T-helper 9 cell (primary cell): ENCODE measurements at regions not wholly inside any gene's neighbourhood (a gene's known extent, or its start where the extent isn't known, plus 50 kb on each side); places are given as distances from the start of the nearest gene placed in this dataset.
"Not testable (repeated sequence)": the region's sequence is repeated elsewhere in the genome, so short reads cannot be mapped to it uniquely, and the experiment has no call there.

ENCODE experiments used
- DNase-seq: peaks from one replicate; pipeline ENCODE4 v3.0.0-alpha.2; 2020

- no peak for DNase-seq
Measured at GRCh38 chr13:22789916-22790315, 390.9 kb upstream of the SGCG start.

DNA sequence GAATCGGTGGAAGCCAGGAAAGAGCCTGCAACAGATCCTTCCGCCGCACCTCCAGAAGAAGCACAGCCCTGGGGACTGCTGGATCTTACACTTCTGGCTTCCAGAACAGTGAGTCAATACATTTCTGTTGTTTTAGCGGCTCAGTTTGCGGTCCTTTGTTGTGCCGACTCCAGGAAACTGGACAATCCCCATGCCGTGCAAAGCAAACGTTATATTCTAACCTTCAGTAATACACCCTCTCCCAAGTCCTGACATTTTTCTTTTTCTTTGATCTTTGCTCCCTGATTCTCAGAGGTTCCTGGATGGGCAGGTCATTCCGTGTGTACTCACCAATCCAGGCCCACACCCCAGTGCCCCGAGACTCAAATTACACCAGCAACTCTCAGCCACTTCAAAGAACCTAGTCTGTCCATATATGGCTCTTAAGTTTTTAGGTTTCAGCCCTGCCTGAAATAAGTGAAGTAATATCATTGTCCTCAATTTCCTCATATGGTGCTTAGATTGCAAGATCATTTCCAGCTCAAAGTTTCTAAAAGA is 387.1 kb upstream of the SGCG start:
- DNase-seq = no peak

GRCh38 chr13:22800526-22801401 is 380.0 kb upstream of the SGCG start:
- no peak for DNase-seq

DNA sequence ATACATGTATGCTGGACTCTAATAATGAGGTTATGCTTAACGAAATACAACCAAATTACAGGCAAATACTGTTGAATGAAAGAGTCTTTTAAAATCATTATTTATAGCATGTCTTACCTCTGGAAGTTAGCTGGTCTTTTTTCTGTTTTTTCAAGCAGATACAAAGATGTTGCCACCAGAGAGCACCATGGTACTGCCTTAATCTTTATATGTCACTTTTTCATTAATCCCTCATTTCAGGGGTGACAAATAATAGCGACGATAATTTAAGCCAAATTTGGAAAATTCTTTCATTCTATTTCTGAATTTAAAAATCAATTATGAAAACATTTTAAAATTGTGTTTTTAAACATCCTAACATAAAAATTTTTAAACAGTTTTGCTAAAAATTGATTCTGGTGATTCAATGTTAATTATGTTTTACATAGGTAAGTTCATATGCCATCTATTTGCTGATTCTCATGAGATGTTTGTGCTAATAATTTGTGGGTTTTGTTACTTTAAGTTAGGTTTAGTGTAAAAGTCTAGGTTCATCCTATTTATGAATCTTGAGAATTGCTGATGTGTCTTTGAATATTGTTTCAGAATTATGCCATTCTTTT is 379.3 kb upstream of the SGCG start:
- DNase-seq = no peak

GRCh38 chr13:22812793-22813192 is 368.0 kb upstream of the SGCG start:
- no peak for DNase-seq

- not testable (repeated sequence) for DNase-seq
Measured at GRCh38 chr13:22813531-22814377, 367.0 kb upstream of the SGCG start.

DNA sequence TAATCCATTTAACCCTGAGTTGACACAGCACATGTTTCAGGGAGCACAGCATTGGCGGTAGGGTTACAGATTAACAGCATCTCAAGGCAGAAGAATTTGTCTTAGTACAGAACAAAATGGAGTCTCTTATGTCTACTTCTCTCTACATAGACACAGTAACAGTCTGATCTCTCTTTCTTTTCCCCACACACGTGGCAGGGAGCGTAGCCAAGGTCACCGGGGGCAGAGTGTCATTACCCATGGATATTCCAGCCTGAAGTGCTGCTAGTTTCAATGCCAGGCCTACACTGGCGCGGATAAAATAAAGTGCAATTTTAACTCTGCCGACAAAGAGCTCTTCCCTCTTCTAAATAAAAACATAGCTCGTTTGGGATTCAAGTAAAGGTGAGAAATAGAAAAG is 366.3 kb upstream of the SGCG start:
- DNase-seq = not testable (repeated sequence)

- DNase-seq = no peak
Measured at GRCh38 chr13:22821589-22821988, 359.2 kb upstream of the SGCG start.

- DNase-seq = no peak
Measured at GRCh38 chr13:22825186-22825585, 355.6 kb upstream of the SGCG start.

- DNase-seq = no peak
Measured at GRCh38 chr13:22828081-22828480, 352.7 kb upstream of the SGCG start.

- DNase-seq = no peak
Measured at GRCh38 chr13:22836475-22836874, 344.3 kb upstream of the SGCG start.

- no peak for DNase-seq
Measured at GRCh38 chr13:22837980-22838647, 342.7 kb upstream of the SGCG start.

DNA sequence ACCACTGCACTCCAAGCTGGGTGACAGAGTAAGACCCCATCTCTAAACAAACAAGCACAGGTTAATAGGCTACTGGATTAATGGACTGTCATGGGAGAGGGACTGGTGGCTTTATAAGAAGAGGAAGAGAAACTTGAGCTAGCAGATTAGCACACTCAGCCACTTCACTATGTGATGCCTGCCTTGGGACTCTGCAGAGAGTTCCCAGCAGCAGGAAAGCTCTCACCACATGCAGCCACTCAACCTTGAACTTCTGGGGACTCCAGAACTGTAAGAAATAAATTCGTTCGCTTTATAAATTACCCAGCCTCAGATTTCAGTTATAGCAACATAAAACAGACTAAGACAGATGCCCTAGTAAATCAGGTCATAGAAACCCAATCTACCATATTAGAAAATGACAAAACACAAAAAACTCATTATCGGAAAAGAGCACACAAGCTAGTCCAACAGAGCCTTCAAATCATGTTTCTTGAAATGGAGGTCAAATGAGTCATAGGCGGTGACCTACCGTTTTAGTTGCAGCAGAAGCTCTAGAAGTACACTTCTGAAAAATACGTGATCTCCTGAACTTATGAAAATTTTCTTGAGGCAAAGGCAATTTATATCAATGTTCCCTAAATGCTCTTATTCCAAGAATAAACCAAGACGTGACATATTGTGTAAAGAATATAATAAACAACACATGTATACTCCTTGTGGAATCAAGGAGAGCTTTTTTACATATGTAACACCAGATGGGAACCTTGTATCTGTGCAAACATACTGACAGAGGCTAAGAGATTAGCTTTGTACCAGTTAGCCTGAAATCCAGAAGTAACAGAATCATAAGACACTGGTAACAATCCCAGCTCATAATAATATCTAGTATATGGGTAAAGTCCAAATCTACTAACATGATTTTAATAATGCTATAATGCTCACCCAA is 340.9 kb upstream of the SGCG start:
- DNase-seq = no peak

GRCh38 chr13:22846551-22846950 is 334.2 kb upstream of the SGCG start:
- no peak for DNase-seq

DNA sequence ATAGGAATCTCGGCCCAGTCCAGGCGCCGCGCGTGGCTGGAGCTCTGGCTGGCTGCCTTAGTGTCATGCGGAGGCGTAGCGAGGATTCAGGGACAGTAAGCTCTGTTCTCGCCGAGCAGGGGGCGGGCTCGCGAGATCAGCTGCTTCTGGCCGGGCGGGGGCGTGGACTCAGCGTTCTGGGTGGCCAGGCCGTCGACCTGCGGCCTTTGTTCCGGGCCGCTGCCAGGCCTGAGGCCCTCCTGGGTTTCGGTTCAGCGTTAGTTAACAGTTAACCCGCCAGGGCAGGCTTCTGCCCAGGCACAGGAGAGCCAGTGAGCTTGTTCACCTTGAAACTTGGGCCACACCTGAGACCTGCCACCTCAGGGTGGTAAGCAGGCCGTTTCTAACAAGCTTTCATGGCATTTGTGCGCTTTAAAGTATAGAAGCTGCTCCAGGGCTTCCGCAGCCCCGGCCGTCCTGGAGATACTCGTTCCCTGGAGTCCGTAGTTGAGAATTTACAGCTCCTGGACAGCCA is 332.2 kb upstream of the SGCG start:
- DNase-seq = no peak

DNA sequence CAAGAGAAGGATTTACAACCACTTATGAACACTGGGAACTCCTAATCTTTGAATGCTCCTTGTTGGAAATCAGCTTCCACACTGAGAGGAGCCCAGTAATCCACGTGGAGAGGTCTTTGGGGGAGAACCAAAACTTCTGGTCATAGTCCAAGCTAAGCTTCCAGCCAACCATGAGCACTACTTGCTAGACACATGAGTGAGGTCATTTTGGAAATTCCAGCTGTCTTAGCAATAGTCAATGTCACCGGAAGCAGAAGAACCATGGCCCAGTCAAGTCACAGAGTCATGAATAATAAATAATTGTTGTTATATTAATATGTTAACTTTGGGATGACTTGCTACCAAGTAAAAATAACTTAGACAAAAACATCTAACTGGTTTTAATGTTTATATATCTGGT is 324.9 kb upstream of the SGCG start:
- no peak for DNase-seq

- not testable (repeated sequence) for DNase-seq
Measured at GRCh38 chr13:22858980-22859379, 321.8 kb upstream of the SGCG start.

DNA sequence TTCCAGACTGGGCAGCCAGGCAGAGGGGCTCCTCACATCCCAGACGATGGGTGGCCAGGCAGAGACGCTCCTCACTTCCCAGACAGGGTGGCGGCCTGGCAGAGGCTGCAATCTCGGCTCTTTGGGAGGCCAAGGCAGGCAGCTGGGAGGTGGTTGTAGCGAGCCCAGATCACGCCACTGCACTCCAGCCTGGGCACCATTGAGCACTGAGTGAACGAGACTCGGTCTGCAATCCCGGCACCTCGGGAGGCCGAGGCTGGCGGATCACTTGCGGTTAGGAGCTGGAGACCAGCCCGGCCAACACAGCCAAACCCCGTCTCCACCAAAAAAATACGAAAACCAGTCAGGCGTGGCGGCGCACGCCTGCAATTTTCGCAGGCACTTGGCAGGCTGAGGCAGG is 321.4 kb upstream of the SGCG start:
- not testable (repeated sequence) for DNase-seq

DNA sequence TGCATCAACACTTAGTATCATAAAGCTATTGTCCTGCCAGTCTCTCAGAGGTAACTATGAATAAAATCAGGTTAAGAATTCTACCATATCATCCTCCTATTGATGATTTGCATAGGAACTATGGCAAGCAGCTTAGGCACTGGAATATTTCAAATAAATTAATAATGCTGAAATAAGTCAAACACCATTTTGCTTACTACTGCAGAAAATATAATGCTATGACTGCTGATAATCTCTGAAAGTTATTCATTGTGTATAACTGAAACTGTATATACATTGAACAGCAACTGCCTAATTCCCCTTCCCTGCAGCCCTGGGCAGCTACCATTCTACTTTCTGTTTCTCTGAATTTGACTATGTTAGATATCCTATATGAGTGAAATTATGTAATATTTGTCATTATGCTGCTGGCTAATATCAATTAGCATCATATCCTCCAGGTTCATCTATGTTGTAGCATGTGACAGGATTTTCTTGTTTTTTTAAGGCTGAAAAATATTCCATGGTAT is 318.8 kb upstream of the SGCG start:
- DNase-seq = no peak

DNA sequence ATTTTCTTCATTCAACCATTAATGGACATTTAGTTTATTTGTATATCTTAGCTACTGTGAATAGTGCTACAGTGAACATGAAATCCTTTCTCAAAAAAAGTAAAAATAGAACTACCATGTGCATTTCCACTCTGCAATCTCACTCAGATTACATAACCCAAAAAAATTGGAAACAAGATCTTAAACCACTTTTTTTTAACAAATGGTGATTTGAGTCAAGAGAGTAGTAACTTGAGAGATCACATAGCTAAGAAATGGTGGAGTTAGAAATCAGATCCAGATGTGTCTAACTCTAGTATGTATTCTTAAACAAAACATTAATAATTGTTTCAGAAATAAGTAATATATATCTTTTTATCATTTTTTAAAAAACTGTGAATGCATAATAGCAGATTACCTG is 318.3 kb upstream of the SGCG start:
- DNase-seq = no peak

DNA sequence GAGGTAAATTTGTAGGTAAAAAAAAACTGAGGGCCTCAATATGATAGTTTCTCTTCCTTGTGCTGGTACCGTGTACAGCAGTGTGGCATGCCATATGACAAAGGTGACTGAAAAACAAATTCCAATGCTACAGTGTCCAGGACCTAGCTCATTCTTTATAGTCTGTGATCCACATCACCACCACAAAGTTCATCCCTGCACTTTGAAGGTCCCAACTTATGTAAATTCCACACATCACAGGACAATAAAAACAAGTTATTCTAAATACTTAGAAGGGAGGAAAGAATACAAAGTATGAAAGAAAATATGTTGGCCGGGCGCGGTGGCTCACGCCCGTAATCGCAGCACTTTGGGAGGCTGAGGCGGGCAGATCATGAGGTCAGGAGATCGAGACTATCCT is 314.6 kb upstream of the SGCG start:
- DNase-seq = no peak
